CD1c-positive myeloid dendritic cell (primary cell): ENCODE measurements at regions not wholly inside any gene's neighbourhood (a gene's known extent, or its start where the extent isn't known, plus 50 kb on each side); places are given as distances from the start of the nearest gene placed in this dataset.

ENCODE experiments used
- DNase-seq: peaks from one replicate; pipeline ENCODE4 v3.0.0-alpha.2; 2016; ENCODE audit errors: extremely low spot score

DNA sequence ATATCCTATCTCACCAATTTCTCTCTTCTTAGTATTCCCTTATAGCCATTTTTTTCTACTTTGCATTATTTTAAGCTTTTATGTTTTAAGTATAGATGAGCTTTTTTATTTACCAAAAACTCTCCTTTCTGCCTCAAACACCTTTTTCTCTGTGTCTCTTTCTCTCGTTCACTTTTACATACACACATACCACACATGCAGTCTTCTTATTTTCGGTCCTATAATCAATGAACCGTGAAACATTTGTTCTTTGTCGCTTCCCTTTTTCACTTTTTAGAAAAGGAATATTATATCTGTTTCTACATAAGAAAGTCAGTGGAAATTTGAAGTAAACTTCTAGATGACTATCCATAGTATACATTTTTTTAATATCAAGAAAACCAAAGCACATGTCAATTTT, 183.2 kb downstream of the MRPL39 start:
- DNase-seq = no peak

DNA sequence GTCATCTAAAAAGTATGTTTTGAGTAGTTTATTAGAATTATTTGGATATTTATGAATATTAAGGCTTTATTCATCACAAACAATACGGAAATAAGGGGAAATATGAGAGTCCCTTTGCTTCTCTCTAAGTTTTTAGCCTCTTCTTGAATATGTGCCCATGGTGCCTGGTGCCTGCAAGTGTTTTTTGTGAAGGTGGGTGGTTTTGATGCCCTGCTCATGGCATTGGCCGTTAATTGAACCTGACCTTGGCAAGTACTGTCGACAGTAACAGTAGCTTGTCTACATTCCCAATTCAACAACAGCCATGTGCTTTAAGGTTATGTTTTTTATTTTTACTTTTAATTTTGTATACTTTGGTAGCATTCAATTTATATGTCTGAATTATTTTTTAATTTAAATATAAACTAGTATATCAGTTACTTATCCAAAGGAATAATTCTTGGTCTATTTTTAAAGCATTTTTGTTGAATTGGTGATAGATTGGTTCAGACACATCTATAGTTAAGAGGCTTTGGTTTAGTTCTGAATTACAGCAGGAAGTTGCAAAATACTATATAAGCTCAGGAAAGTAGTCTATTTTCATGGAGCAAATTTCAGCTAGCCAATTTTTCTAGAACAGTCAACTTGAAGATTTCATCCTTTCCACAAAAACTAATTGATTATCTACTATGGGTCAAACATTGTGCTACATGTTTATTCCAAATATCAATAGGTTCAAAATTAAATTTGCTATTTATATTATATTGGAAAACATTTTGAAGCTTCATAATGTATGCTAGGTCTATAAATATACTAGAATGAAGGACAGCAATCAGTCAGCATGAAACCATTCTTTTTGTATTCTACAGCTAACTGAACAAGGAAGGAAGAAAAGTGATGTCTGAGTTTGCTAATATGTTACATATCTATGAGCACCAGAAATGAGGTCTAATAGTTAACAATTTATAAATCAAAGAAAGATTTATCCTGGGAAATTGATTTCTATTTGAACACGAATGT, 184.4 kb downstream of the MRPL39 start:
- DNase-seq = no peak

DNA sequence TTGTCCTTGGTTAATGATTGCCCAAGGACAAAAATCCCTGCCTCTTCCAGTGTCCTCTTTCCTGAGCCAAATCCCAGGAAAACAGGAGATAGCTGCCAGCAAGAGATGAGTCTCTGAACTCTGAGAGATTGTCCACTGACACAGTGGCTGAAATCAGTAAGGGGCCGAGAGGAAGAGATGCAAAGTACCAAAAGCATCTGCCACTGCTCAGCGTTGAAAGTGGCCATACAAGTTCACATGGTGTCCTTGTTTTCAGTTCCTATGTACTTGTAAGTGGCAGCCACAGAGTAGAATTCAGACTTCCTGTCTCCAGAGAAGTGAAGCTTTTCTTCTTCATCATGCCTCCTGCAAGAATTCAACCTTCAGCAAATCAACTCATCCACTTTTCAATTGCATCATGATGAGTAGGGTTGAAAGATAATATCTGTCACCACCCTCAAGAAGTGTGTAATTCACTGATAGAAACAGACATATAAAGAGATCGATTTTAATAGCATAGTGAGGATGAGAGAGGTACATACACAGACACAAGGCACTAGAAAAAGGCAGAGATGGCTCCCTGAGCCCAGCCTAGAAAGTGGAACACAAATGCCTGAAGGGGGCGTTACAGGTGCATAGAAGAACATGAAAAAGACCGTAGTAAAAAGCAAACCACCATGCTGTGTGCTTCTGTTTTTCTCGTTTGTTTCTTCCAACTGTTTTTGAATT, 185.8 kb downstream of the MRPL39 start:
- DNase-seq = peak; percentile 65

DNA sequence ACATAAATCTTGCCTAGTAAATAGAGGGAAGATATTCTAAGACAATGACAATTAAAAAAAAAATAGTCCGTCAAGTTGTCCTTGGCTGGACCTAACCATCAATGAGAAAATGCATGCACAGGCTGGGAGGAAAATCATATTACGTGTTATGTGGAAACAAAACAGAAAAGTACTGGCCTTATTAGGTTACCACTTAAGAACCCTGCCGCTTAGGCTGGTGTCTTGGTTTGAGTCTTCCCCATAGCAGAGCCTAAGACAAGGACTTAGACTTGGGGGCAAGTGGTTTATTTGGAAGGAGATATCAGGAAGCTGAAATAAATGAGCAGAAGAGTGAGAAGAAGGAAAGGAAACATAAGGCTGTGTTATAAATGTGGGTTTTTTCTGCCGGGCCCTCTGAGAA, 186.4 kb downstream of the MRPL39 start:
- DNase-seq = no peak

DNA sequence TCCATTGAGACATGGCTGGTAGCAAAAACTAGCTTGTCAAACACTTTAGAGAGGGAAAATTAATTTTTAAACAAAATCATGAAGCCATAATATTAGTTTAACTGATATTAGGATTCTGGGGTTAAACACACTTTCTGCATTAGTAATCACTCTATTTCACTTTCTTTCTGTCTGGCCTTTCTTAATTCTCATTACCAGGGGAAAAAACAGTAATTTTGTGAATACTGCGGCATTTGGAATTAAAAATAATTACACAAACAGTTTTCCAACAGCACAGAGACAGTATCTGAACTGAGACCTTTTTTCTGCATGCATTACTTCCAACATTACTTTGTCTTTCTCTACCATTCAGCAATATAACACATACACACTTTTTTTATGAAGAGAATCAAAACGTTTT, 190.6 kb downstream of the MRPL39 start:
- DNase-seq = no peak

DNA sequence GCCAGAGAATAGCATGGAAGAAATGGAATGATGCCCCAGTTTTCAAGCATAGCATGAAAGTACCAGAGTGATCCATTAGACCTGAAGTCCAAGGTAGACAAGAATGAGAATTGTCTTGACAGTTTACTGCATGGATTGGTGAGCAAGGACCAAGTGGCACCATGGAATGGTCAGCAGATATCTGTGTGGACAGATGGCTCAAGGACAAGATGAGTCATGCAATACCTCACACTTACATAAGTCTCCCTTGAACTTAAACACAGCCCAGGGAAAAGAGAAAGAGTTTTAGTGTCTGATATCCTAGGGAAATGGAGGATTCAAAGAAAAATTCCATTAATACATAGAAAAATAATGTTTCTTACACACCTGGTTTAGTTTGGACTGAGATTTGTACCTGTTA, 195.2 kb downstream of the MRPL39 start:
- no peak for DNase-seq

DNA sequence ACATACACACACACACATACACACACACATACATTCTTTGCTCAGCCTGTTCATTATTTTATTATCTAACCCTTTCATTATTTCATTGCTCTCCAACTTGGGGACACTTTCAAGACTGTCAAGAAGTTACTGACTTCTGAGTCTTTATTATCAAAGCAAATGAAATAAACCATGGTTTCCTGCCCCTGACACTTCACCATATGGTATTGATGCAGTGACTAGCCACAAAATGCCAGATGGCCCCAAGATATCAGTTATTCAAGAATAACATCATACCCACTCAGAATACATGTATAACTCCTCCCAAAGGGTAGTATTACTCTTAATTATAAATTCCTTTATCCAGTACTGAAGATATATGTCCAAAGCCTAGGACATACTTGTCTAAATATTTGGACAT, 197.3 kb downstream of the MRPL39 start:
- no peak for DNase-seq

DNA sequence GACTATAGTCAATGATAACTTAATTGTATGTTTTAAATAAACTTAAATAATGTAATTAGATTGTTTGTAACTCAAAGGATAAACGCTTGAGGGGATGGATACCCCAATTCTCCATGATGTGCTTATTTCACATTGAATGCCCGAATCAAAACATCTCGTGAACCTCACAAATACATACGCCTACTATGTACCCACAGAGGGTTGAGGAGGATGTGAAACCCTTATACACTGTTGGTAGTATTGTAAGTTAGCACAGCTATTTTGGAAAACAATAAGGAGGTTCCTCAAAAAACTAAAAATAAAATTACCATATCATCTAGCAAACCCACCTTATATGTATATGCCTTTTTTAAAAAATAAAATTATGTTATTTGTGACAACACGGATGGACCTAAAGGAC, 198.6 kb downstream of the MRPL39 start:
- DNase-seq = peak; percentile 57

DNA sequence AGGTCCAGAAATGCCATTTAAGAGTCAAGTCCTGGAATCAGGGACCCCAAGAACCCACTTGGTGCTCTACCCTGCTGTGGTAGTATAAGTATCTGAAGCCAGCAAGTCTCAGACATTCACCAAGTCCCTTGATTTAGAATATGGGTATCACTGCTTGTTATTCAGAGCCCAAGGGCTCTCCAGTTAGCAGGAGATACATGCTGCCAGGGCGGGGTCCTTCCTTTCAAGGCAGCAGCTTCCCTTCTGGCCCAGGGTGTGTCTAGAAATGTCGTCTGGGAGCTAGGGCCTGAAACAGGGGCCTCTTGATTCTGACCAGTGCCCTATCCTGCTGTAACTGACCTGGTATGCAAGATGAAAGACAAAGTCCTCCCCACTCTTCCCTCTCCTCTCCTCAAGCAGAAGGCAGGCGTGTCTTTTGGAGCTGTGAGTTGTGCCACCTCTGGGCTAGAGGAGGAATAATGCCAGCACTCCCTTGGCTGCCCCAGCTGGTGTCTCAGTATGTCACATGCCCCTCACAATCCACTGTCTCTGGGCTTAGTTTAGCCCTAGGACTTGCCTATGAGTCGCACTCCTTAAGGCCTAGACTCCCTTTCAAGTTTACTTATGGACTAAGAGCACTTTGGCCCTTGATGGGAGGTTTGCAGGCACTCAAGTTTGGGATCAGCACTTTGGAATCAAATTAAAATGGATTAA, 200.2 kb downstream of the MRPL39 start:
- no peak for DNase-seq

DNA sequence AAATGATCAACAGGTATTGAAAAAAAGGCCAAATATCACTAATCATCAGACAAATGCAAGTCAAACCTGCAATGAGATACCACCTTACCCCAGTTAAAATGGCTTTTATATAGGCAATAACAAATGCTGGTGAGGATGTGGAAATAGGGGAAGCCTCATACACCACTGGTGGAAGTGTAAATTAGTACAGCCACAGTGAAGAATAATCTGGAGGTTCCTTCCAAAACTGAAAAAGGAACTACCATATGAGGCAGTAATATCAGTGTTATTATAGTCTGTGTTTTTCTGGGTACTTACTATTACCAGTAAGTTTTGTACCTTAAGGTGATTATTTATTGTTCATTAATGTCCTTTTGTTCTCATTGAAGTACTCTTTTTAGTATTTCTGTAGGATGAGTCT, 201.3 kb downstream of the MRPL39 start:
- peak; percentile 46 for DNase-seq

DNA sequence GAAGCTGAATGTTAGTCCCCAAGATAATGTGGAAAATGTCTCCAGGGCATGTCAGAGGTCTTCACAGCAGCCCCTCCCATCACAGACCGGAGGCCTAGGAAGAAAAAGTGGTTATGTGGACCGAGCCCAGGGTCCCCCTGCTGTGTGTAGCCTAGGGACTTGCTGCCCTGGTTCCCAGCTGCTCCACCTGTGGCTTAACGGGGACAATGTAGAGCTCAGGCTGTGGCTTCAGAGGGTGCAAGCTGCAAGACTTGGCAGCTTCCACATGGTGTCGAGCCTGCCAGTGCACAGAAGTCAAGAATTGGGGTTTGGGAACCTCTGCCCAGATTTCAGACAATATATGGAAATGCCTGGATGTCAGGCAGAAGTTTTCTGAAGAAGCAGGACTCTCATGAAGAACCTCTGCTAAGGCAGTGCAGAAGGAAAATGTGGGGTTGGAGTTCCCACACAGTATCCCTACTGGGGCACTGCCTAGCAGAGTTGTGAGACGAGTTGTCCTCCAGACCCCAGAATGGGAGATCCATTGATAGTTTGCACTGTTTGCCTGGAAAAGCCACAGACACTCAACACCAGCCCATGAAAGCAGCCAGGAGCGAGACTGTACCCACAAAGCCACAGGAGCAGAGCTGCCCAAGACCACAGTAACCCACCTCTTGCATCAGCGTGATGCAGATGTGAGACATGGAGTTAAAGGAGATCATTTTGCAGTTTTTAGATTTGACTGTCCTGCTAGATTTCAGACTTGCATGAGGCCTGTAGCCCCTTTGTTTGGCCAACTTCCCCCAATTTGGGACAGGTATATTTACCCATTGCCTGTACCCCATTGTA, 204.9 kb downstream of the MRPL39 start:
- no peak for DNase-seq

DNA sequence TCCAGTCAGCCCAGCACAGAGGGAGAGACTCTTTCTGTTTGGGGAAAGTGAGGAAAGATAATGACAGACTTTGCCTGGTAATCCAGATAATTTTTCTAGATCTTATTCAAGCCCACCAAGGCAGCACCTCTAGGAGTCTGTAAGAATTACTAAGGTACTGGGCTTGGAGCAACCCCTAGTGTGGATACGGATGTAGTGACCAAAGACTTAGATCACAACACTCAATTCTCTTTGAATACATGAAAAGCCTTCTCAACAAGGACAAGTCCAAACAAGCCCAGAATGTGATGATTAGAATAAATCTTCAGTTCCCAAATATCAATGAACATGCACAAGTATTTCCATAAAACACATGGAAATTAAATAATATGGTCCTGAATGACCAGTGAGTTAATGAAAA, 206.9 kb downstream of the MRPL39 start:
- DNase-seq = no peak

DNA sequence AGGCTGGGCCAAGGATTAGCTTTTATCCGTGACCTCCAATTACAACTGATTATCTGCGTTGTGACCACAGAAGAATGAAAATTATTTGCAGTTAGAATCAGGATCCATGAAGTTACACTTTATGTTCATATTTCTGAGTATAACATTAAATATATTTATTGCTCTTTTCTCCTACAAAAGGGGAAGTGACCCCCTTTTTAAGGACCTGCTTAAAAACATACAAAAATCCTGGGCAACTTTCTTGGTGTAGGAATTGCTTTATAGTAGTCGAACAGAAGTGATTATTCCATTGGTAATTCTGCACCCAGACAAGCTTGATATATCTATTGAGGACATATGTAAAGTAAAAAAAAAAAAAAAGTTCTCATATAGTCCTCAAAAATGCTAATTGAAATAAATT, 208.7 kb downstream of the MRPL39 start:
- no peak for DNase-seq

DNA sequence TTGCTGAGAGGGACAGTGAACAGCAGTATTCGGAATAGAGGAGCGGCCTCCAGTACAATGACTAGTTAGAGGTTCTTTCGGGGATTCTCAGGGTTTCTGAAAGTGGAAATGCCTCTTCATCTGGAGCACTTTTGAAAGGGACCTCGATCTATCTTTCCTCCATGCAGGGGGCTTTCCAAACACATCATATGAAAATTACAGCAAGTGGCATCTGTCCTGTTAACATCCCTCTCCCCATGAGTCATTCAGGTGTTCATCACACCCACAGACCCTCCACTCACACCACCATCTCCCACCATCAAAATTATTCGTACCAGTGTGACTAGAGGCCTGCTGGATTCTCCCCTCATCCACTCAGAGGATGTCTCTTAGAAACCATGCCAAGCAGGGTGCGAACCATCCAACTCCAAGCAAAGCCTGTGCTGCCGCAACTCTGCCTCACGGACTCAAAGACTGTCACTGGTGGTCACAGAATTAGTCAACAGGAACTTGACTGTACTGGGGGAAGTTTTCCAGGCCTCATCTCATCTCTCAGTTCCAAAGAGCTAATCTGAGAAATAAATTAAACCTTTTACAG, 211.1 kb downstream of the MRPL39 start:
- no peak for DNase-seq

DNA sequence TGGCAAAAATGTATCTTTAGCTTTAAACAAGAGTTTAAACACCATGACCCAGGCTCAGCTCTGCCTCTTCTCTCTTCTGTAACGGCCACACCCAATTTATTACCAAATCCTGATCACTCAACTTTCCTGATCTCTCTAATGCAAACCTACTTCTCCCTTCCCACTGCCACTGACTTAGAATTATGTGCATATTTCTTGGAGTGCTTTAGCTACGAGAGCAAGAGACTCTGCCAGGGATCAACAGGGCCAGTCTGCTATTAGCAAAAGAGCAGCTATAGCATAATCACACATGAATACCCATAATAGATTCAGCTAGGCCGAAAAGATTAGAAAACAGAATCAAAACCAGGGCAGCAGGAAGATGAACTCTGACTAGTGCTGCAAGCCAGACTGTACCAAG, 215.5 kb downstream of the MRPL39 start:
- no peak for DNase-seq

DNA sequence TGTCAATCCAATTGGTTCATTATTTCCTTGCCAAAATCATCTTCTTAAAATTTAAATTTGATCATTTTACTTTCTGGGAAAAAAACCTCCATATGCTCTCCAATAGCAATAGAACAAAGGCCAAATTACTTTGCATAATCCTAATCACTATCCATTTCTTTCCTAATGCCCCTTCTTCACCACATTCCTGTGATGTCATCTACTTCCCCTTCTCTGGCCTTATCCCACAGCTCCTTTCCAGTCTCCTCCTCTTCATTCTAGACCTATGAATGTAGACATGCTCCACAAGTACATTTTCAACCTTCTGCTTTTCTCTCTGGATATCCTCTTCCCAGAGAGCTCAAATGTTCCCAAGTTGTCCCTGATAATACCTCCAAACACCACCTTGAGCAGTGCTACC, 216.6 kb downstream of the MRPL39 start:
- no peak for DNase-seq

DNA sequence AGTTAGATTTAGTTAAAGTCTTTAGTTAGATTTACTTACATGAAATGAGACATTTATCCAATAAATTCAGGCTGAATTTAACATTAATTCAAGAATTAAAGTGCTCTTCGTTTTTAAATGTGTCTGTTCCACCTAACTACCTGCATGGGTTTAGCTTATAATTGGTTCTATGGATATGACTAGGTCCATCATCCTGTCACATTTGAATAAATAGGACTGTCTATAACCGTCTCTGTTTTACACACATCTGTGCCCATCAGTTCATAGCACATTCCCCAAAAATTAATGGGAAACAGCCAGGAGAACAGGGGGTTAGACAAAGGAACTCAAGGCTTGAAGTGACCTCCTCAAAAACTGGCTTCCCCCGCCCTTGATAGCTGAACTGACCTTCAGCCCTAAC, 219.6 kb downstream of the MRPL39 start:
- DNase-seq = no peak

DNA sequence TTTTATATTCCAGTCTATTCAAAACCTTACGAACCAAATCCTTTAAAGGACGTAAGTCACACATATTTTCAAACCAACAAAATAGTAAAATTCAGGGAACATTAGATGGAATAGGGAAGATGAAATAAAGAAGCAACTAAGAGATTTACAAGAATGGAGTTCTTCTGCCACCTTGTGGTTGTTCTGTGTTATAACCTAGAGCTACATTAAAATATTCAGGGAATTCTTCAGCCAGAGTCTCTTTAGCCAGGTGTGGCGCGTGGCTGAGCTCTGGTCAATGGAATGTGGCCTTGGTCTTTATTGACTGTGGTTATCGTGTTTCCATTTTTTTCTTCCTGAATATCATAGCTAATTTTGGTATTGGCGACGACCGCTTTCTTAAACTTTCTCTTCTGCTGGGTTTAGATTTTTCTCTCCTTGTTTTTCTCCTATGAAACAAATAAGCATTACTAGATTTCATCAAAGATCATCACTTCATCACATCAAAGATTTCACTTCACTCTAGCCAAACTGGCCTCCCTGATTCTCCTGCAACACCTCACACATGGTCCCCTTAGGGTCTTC, 221.3 kb downstream of the MRPL39 start:
- peak; percentile 69 for DNase-seq

DNA sequence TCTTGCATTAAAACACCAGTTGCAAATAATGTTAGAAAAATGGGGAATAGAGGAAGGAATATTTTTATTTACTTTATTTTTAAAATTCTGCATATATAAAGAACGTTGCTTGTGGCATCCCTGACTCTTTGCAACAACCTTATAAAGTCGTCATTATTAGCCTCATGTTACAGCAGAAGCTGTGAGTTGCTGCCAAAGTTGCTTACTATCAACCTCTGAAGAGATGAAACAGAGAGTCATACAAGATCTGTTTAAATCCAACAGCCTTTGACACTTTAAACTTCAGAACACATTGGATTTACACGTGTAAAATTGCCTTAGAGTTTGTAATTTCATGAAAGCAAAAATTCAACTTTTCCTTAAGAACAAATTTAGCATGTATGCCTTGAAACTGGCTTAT, 221.9 kb downstream of the MRPL39 start:
- DNase-seq = no peak

DNA sequence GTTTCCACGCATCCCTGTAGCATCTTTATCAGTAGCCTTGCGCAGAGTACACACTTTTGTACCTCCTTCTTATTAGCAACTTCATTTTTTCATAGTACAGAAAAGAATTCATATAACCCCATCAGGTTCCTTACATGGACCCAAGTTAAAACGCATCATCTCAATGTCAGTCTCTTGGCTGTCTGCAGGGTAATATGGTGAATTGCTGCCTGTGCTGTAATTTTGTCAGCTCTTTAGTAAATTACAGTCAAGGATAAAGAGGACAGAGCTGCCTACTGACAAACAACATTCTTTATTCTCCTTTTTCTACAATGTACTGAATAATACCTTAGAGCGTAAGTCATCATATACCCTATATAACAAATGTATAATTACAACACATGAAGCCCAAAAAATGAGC, 222.5 kb downstream of the MRPL39 start:
- no peak for DNase-seq

DNA sequence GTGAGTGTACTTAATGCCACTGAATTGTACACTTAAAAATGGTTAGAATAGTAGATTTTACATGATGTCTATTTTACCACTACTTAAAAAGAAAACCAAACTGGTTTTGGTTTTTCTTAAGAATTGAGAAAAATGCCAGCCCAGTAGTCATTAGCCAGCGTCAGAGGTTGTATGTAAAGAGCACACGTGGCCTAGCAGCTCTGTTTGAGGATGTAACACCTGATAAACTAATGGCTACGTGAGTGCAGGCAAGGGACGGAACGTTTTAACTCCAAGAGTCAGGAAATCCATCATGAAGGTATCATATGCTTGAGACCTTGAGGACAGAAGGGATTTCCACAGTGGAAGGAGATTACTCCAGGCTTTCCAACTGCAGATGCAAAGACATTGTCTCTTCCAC, 223.7 kb downstream of the MRPL39 start:
- DNase-seq = no peak
